ENCODE measurements at regions not wholly inside any gene's neighbourhood (a gene's known extent, or its start where the extent isn't known, plus 50 kb on each side); places are given as distances from the start of the nearest gene placed in this dataset.

GRCh38 chr4:147054228-147054872, 108.7 kb upstream of the TTC29 start:
- DNase-seq (ENCODE audit: low read depth in 3 of 3): no peak

DNA sequence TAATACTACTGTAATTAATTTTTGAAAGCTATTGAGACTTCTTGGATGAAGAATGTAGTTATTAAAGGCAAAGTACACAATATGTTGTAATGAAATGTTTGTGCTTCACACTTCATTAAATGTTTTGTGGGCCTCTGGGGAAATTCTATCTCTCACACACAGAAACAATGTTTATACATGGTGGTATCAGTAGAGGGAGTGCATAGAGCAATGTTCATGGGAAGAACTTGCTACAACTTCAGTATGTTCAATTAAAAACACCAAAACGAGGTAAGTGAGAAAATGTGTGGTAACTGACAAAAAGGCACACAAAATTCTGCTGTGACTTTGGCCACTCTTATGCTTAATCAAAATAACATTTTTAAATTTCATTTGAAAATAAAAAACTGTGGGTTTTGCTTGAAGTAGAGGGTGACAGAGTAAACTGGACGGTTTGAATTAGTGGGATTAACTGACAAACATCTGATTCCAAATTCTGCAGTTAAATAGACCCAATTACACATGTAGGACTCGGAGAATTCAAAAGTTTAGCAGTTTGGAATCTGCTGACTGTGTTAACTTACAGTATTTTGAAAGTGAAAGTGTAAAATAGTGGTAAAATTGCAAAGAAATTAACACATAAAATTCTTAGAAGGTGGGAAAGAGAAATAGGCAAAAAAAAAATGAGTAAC, 111.4 kb upstream of the TTC29 start:
- no peak for DNase-seq (ENCODE audit: low read depth in 3 of 3)

DNA sequence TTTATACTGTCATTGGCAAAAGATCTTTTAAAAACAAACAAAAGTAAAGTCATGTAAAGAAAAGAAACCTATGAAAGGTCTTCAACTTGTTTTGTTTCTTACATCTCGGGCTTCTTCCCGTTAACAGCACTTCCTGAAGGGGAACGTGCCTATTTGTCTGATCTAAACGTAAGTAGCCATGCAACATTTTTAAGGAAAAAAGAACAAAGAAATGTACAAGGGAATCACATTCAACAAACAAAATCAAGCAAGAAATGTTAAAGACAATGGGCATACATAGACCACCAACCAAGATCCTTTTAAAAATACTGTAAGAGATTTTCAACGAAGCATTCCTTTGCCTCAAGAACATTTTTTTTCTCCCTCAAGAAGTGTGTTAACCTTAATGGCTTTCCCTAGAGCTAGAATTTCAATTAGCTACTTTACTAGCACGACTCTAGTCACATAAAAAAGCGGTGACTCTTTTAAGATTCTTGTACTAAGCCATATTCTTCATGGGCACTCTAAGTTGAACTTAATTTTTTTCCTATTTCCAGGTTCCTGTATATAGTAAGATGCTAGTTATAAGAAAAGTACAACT, 112.0 kb upstream of the TTC29 start:
- DNase-seq (ENCODE audit: low read depth in 3 of 3): no peak

DNA sequence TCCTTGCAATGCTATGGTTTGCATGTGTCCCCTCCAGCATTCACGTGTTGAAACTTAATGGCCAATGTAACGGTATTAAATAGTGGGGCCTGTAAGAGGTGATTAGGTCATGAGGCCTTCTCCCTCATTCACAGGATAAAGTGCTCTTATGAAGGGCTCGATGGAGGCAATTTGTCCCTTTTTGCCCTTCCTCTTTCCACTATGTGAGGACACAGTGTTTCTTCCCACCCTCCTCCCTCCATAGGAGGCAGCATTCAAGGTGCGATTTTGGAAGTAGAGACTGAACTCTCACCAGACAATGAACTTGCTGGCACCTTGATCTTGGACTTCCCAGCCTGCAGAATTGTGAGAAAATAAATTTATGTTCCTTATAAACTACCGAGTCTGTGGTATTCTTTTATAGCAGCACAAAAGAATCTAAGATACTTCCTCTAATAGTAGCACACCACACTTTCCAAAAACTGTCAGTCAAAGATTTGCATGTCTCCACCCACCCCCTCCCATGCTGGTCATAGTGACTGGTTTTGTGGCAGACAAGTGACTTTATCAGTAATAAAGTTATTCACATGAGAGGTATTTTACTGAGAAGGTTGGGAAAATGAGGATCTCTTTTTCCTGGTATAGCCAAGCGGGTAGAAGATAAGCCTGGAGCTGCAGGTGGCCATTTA, 113.5 kb upstream of the TTC29 start:
- DNase-seq (ENCODE audit: low read depth in 3 of 3): no peak

GRCh38 chr4:147060151-147060931, 114.7 kb upstream of the TTC29 start:
- DNase-seq (ENCODE audit: low read depth in 3 of 3): no peak

- no peak for DNase-seq (ENCODE audit: low read depth in 3 of 3)
Observed at GRCh38 chr4:147064856-147065255, 119.2 kb upstream of the TTC29 start.

- no peak for DNase-seq (ENCODE audit: low read depth in 3 of 3)
Observed at GRCh38 chr4:147068564-147068963, 122.9 kb upstream of the TTC29 start.

- no peak for DNase-seq (ENCODE audit: low read depth in 3 of 3)
Observed at GRCh38 chr4:147071209-147071740, 125.6 kb upstream of the TTC29 start.

DNA sequence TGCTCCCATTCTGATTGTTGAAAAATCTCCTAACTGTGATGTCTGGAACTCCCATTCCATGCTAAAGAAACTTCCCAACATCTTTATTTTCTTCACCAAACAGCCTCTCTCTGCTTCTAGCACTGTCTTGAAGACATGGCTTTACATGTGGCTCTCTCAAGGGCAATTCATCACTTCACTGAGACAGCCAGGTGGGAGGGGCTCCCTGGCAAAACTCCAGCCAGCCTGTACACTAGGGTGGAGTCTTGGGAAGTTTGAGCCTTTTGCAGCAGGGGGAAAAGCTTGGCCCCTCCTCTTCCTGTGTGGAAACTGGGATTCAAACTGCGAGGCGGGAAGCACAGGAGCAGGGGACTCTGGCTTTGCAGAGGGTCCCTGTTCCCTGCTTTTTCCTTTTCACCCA, 130.5 kb upstream of the TTC29 start:
- no peak for DNase-seq (ENCODE audit: low read depth in 3 of 3)

DNA sequence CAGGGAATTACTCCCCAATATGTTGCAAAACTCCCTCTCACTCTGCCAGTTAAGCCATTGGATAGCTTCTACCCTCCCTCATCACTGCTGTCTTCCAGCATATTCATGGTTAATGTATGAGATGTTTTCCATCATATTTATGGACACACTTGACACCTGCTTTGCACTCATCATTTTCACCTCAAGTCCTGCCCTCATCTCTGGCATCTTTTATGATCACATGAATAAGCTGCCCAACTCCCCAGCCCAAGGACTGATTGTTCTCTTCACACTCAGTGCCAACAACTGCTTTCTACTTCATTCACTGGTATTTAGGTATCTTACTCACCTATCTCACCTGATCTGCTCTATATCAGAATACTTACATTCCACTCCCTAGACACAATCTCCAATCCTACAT, 131.1 kb upstream of the TTC29 start:
- DNase-seq (ENCODE audit: low read depth in 3 of 3): no peak

GRCh38 chr4:147078362-147078761, 132.7 kb upstream of the TTC29 start:
- no peak for DNase-seq (ENCODE audit: low read depth in 3 of 3)

DNA sequence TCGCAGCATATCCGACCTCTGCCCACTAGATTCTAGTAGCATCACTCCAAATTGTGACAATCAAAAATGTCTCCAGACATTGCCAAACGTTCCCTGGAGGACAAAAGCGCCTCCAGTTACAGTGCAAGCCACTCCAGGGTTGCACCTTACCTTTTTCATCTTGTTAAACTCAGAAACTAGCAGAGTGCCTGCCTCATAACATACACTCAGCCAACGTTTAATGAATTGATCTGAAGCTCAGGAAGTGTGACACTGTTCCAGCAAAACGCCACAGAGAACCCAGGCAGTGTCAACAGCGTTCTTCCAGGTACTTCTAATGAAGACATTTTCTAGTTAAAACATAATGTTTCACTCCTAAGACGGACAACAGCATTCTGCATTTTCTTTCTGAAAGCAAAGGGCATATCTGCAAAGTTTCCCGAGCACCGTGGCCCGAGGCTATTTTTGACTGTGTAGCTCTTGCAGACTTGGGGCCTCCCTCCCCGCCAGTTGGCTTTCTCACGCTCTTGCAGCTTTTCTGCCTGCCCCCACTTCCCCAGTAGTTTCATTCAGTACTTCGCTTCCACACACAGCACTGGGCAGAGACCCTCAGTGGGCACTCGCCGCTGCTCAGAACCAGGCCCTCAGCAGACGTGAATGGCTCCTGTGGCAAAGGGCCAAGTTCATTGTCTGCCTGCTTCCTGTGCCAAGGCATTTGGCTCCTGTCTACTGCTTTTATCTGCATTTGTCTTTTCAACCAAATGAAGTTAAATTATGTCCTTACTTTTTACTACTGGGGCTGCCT, 133.4 kb upstream of the TTC29 start:
- DNase-seq (ENCODE audit: low read depth in 3 of 3): no peak

DNA sequence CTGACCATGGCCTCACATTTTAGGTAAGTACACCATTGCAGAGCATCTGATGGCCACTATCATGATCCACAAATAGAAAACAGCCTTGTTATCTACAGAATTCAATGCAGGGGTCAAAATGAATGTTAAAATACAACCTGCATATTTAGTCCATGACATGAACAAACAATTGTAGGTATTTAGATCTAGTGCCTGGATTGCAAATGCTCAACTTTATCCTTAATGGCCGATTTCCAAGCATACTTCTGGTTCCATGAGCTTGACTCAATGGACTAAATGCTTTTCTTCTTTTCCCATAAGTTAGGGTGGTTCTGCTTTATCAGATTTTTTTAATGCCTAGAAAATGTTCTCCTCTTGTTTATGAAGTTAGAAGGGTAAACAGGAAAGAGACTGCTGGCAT, 139.2 kb upstream of the TTC29 start:
- DNase-seq (ENCODE audit: low read depth in 3 of 3): no peak

- DNase-seq (ENCODE audit: low read depth in 3 of 3): no peak
Observed at GRCh38 chr4:147085781-147086180, 140.1 kb upstream of the TTC29 start.

- DNase-seq (ENCODE audit: low read depth in 3 of 3): no peak
Observed at GRCh38 chr4:147088146-147088545, 142.5 kb upstream of the TTC29 start.

GRCh38 chr4:147090486-147090885, 144.8 kb upstream of the TTC29 start:
- DNase-seq (ENCODE audit: low read depth in 3 of 3): no peak

- DNase-seq (ENCODE audit: low read depth in 3 of 3): no peak
Observed at GRCh38 chr4:147093206-147093605, 147.5 kb upstream of the TTC29 start.

GRCh38 chr4:147094238-147094637, 148.6 kb upstream of the TTC29 start:
- no peak for DNase-seq (ENCODE audit: low read depth in 3 of 3)

DNA sequence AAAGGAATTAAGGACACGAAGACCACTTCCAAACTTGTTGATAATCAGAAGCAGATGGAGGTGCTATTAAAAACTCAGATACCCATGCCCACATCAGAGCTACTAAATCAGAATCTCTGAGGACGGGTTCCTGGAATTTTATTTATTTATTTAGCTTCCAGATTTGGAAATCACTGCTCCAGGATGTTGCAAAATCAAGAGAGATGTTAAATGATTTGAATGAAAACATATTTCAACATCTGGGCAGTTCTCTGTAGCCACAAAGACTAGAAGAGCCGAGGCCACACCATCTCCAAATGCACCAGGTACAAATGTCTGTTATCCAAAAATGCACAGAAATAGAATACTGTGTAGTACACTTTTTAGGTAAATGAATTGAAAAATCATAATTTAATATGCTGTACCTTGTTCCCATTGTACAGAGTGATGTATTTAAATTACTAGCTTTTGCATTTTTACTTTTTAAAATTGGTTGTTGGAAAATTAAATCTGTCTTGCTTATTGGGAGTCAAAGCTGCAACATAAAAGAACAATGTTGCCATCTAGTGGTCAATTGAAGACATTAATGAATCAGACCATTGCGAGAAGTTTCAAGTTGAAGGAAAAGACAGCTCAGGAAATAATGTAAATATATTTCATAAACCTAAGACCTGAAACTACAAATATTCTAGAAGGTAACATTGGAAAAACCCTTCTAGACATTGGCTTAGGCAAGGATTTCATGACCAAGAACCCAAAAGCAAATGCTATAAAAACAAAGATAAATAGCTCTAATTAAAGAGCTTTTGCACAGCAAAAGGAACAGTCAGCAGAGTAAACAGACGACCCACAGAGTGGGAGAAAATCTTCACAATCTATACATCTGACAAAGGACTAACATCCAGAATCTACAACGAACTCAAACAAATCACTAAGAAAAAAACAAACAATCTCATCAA, 151.3 kb upstream of the TTC29 start:
- DNase-seq (ENCODE audit: low read depth in 3 of 3): no peak

GRCh38 chr4:147101678-147102077, 156.0 kb upstream of the TTC29 start:
- DNase-seq (ENCODE audit: low read depth in 3 of 3): no peak
